Pancreas (tissue), 10 donors: ENCODE measurements at regions not wholly inside any gene's neighbourhood (a gene's known extent, or its start where the extent isn't known, plus 50 kb on each side); places are given as distances from the start of the nearest gene placed in this dataset.
A peak's percentile ranks its signal among the peaks of the same experiment; 100 is the strongest.
"Not testable (repeated sequence)": the region's sequence is repeated elsewhere in the genome, so short reads cannot be mapped to it uniquely, and the experiment has no call there.

Experiments
- ATAC-seq, 4 donors: fragments of 200-7000 bp; cut with Tn5 transposase; one replicate each; pipeline versions ENCODE4 v1.8.0 to v1.9.1; 2020; ENCODE audit warnings: mild to moderate bottlenecking in 4 of 4, moderate library complexity in 4 of 4
- DNase-seq, 6 donors: peaks; one replicate each; pipeline ENCODE4 v3.0.0-alpha.2; 2020
- FAIRE-seq: peaks from 2 replicates; lab custom pipeline; 2012; peaks lifted over from hg19 to GRCh38; lab: Jason Lieb, UNC
- H3K27ac ChIP-seq, 4 donors: fragments of 200-600 bp; sonication (generic); 1 replicate in 3 of 4; 2 replicates in 1 of 4; pipeline versions ENCODE4 v1.5.0 to v1.8.0; 2020
- H3K27me3 ChIP-seq, 4 donors: fragments of 200-600 bp; one replicate each; pipeline ENCODE4 v1.8.0; 2021
- H3K36me3 ChIP-seq, 3 donors: fragments of 200-600 bp; sonication (generic) in 1 of 3; one replicate each; pipeline versions ENCODE4 v1.5.0 to v1.8.0; 2020 to 2021
- H3K4me1 ChIP-seq, 3 donors: fragments of 200-600 bp; one replicate each; pipeline ENCODE4 v1.8.0; 2021
- H3K4me3 ChIP-seq, 4 donors: fragments of 200-600 bp; sonication (generic) in 2 of 4; one replicate each; pipeline versions ENCODE4 v1.5.0 to v1.8.0; 2020 to 2021
- H3K9me3 ChIP-seq, 4 donors: fragments of 200-600 bp; one replicate each; pipeline ENCODE4 v1.8.0; 2021
- CTCF ChIP-seq, 4 donors: fragments of 200-600 bp; sonication (generic) in 3 of 4; IDR thresholded peaks; one replicate each; pipeline versions ENCODE4 v1.5.0 to v1.8.0; 2021; ENCODE audit warnings: antibody characterized with exemption in 4 of 4
- WGBS, 2 donors: extraction: QIAGEN DNeasy Blood & Tissue Kit; methylation state at CpG; one replicate each; pipeline ENCODE4 v1.1.7; 2013; 5-methylcytosine and 5-hydroxymethylcytosine counted together
- intact Hi-C, 3 donors: fragments of 100-400 bp; cut with DNase I; formaldehyde crosslinking; loops; one replicate each; pipeline versions ENCODE4 v1.11.1 to v1.14.2; 2022
- donor health status: healthy with polysubstance abuse.
- donor health status: DM: no; HTN: no; CAD: no; lungs with moderate emphysema.
- donor health status: DM: no; HTN: no; CAD: no.
- donor health status: control.
- donor health status: control.
- donor health status: Bipolar disorder and iron deficiency.
- donor health status: DM: yes; HTN: yes; CAD: no.
- donor health status: DM: no; HTN: no; CAD: no.
- donor health status: DM: no; HTN: no; CAD: no.
- donor health status: DM: yes; HTN: yes; CAD: no.

GRCh38 chr21:28590026-28590425, 402.7 kb downstream of the LTN1 start:
- TF ChIP-seq CTCF (IDR thresholded peaks at IDR 0.05) = no peak
- no peaks in the 10 kb centered on the region for H3K9me3 ChIP-seq
- no peak for ATAC-seq
- no peak overlapping the region for H3K4me3 ChIP-seq
- no peaks in the 10 kb centered on the region for H3K4me1 ChIP-seq
- no peak for DNase-seq
- no peaks in the 10 kb centered on the region for H3K36me3 ChIP-seq
- H3K27me3 ChIP-seq = no peaks in the 10 kb centered on the region
- intact Hi-C loops = no loop called here
- WGBS, 2 donors = 55 to 61% methylated on average over 2 of the region's 2 CpGs
- no peak for FAIRE-seq
- no peak overlapping the region for H3K27ac ChIP-seq

GRCh38 chr21:28588997-28589396, 403.7 kb downstream of the LTN1 start:
- FAIRE-seq (no peak), ATAC-seq (no peak), DNase-seq (no peak)
- intact Hi-C loops = no loop called here
- H3K4me1 ChIP-seq = no peaks in the 10 kb centered on the region
- H3K36me3 ChIP-seq = no peaks in the 10 kb centered on the region
- WGBS, 2 donors = 46 to 63% methylated on average over 1 of the region's 1 CpG
- H3K9me3 ChIP-seq = no peaks in the 10 kb centered on the region
- no peak overlapping the region for H3K4me3 ChIP-seq
- TF ChIP-seq CTCF (IDR thresholded peaks at IDR 0.05) = no peak
- no peaks in the 10 kb centered on the region for H3K27me3 ChIP-seq
- no peak overlapping the region for H3K27ac ChIP-seq

- Histone ChIP-seq H3K9me3 (no peaks in the 10 kb centered on the region), H3K36me3 (no peaks in the 10 kb centered on the region), H3K4me1 (no peaks in the 10 kb centered on the region), H3K4me3 (no peak overlapping the region), H3K27ac (no peak overlapping the region), H3K27me3 (no peaks in the 10 kb centered on the region)
- intact Hi-C loops = no loop called here
- FAIRE-seq (no peak), DNase-seq (no peak), ATAC-seq (no peak)
- TF ChIP-seq CTCF (IDR thresholded peaks at IDR 0.05) = no peak
- 3 to 42% methylated on average over 1 of the region's 1 CpG for WGBS, 2 donors
Measured at GRCh38 chr21:28587748-28588147, 404.9 kb downstream of the LTN1 start.

- Histone ChIP-seq H3K36me3 (no peaks in the 10 kb centered on the region), H3K4me3 (no peak overlapping the region), H3K9me3 (no peaks in the 10 kb centered on the region), H3K27me3 (no peaks in the 10 kb centered on the region), H3K27ac (no peak overlapping the region), H3K4me1 (no peaks in the 10 kb centered on the region)
- intact Hi-C loops = no loop called here
- no peak for TF ChIP-seq CTCF (IDR thresholded peaks at IDR 0.05)
- 89 to 94% methylated on average over 2 of the region's 2 CpGs for WGBS, 2 donors
- no peak for DNase-seq
- ATAC-seq = no peak
- FAIRE-seq = no peak
Measured at GRCh38 chr21:28581976-28582375, 410.7 kb downstream of the LTN1 start.

- H3K27ac ChIP-seq, H3K4me3 ChIP-seq, intact Hi-C loops, FAIRE-seq, H3K4me1 ChIP-seq, H3K36me3 ChIP-seq, H3K27me3 ChIP-seq, H3K9me3 ChIP-seq, DNase-seq: not testable (repeated sequence)
- 76 to 82% methylated on average over 5 of the region's 5 CpGs for WGBS, 2 donors
- peak in 1 of 4 donors; percentile 20 for ATAC-seq
Measured at GRCh38 chr21:28581311-28581731, 411.4 kb downstream of the LTN1 start.

GRCh38 chr21:28580585-28580984, 412.1 kb downstream of the LTN1 start:
- WGBS, 2 donors = 63 to 83% methylated on average over 2 of the region's 2 CpGs
- no peak for TF ChIP-seq CTCF (IDR thresholded peaks at IDR 0.05)
- ATAC-seq = no peak

More at GRCh38 chr21:28580585-28580984, 412.1 kb downstream of the LTN1 start:
- FAIRE-seq (no peak), DNase-seq (no peak)
- no peaks in the 10 kb centered on the region for H3K36me3 ChIP-seq
- no peaks in the 10 kb centered on the region for H3K9me3 ChIP-seq
- H3K27me3 ChIP-seq = no peaks in the 10 kb centered on the region
- H3K4me1 ChIP-seq = no peaks in the 10 kb centered on the region
- no peak overlapping the region for H3K4me3 ChIP-seq
- H3K27ac ChIP-seq = no peak overlapping the region
- intact Hi-C loops = no loop called here
